Activated CD8-positive, alpha-beta memory T cell treated with anti-CD3 and anti-CD28 coated beads, Interleukin-2, amount 50 U/mL, for 24 hours (primary cell): ENCODE measurements at regions not wholly inside any gene's neighbourhood (a gene's known extent, or its start where the extent isn't known, plus 50 kb on each side); places are given as distances from the start of the nearest gene placed in this dataset.
"Not testable (repeated sequence)": the region's sequence is repeated elsewhere in the genome, so short reads cannot be mapped to it uniquely, and the experiment has no call there.

Experiments used
- DNase-seq: peaks from one replicate; pipeline ENCODE4 v3.0.0-alpha.2; 2020; ENCODE audit errors: extremely low read depth

DNA sequence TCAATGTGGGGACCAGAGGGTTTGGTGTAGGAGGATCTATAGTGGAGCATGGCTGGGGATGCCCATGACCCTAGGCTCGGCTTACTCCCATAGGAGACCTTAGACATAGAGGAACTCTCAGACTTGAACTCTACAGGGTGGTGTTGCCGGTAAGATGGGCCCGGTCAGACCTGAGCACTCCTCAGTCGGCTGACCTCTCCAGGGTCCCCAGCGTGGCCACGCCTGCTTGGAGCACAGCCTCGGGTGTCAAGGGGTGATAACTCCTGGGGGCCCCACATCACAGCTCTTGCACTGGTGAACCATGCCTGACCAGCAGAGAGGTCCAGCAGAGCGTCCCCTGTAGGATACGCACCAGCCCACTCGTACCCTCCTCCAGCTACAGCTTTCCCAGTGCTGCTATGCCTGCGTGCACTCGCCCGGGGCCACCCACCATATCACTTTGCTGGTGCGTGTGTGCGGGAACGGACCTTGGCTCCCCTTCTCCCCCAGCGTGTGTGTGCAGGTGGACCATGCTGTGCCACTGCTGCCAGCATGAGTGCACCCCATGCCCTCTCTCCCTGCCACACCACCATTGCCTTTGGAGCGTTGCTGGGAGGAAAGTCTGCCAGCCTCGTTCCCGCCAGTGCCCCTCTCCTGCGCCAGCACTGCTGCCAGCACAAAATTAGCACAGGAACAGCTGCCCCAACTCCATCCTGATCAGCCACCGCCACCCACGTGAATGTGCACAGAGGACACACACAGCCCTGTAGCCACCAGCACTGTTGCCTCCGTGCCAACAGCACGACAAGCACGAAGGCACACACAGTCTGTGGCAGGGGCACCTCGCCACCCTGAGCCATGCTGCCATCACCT lies 806.6 kb downstream of the GLUD2 start:
- no peak for DNase-seq

DNA sequence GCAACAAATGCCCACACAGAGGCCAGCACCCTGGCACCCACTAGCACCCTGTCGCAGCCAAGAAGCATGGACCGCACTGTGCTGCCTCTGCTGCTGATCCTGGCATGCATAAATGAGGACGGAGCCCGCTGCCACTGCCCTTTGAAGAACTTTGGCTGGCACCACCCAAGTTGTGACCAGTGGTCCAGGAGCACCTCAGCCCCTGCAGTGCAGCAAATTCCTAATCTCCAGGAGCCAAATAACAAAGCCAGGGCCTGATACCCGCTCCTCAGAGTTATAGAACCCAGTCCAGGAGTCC lies 807.2 kb downstream of the GLUD2 start:
- DNase-seq, result no peak

DNA sequence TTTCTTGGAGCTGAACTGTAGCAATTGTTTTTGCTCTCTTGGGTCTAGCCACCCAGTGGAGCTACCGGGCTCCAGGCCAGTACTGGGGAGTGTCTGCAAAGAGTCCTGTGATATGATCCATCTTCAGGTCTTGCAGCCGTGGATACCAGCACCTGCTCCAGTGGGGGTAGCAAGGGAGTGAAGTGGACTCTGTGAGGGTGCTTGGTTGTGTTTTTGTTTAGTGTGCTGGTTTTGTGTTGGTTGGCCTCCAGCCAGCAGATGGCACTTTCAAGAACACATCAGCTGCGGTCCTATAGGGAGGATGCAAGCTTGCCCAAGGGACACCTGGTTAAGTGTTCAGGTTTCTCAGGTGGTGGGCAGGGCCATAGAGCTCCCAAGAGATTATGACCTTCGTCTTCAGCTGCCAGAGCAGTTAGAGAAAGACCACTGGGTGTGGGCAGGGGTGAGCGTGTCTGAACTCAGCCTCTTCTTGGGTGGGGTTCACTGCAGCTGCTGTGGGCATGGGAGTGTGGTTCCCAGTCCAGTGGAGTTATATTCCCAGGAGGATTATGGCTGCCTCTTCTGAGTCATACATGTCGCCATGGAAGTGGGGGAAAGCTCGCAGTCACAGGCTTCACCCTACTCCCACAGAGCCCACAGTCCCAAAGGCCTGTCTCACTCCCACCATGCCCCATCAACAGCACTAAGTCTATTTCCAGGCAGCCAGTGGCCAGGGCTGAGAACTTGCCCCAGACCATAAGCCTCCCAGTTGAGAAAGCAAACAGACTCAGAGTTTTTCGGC lies 811.6 kb downstream of the GLUD2 start:
- no peak for DNase-seq

DNA sequence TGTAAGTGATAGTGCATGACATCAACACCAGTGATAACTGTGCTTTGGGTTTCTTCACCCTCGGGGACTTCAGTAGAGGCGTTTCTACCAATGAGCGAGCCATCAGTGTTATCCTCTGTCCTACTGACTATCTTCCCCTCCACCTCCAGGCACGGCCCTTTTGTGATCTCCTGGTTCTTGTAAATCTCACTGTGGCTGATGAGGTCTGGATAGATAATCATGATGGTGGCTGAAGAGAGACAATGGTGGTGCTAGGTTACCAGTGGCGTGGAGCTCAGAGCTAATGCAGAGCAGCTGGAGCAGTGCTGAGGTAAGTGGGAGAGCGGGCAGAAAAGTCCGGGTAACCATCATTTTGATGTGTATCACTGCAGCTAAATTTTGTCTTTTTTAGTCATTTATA lies 816.6 kb downstream of the GLUD2 start:
- no peak for DNase-seq

DNA sequence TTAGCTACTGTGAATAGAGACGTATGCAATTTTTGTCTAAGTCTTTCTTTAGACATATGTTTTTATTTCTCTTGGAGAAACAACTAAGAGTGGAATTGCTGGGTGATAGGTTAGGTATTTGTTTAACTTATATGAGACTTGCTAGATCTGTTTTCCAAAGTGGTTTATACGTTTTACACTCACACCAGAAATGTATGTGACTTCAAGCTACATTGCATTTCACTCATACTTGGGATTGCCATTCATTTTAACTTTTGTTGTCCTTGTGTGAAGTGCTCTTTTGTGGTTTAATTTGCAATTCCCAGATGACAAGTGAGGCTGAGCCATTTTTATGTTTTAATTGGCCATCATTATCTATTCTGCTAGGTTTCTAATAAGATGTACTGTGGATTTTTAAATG lies 817.2 kb downstream of the GLUD2 start:
- no peak for DNase-seq

DNA sequence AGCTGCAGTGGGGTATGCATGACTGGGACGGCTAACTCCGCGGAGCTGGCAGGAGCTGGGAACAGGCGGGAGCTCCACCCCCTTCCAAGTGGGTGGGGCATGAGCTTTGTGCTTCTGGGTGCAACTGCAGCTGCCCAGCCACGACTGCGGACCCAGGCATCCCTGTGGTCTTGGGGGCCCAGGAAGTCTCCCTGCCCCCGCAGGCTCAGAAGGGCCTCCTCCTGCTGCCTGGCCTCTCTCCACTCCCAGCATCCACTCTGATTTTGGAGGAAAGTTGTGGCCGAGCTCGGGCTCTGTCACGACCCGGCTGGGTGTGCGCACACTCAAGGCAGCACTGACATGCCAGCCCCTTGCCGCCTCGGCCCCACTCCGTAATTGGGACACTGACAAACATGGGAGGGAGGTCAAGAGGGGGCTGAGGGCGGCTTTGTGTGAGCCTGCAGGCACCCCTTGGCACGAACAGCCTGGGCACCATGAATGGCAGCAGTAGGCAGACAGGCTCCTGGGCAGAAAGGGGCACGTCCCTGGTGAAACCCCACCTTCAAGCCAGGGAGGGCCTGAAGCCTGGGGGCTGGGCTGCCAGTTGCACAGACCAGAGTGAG lies 822.6 kb downstream of the GLUD2 start:
- DNase-seq, result no peak

DNA sequence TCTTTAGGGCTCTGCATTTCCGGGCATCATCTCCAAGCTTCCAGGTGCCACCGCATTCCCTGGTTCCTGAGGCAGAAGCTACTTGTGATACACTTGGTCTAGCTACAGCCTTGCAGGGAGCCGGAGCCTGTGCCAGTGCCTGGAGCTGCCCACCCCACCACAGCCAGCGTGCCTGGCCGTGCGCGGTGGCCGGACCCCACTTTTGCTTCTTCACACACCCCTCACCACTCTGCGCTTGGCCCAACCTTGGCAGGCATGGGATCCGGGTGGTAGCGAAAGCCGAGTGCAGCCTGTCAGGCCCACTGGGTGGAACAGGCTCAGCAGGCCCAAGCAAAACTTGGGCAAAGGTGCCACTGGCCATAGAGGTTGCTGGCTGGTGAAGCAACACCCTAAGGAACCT lies 823.7 kb downstream of the GLUD2 start:
- no peak for DNase-seq

DNA sequence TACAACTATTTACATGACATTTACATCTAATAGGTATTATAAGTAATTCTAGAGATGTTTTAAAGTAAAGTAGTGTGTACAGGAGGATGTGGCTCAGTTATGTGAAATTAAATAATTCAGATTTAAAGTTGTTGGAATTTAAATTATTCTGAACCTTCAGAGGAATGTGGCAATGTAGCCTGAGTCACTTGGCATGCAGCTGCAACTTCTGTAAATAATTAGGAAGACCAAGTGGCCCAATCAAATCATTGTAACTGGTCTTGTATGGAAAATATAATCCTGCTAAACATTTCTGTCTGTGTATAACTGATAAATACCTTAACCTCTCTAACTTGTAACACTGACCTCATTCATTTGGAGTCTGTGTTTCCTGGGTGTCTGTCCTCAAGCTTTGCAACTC lies 828.9 kb downstream of the GLUD2 start:
- DNase-seq, result no peak

DNA sequence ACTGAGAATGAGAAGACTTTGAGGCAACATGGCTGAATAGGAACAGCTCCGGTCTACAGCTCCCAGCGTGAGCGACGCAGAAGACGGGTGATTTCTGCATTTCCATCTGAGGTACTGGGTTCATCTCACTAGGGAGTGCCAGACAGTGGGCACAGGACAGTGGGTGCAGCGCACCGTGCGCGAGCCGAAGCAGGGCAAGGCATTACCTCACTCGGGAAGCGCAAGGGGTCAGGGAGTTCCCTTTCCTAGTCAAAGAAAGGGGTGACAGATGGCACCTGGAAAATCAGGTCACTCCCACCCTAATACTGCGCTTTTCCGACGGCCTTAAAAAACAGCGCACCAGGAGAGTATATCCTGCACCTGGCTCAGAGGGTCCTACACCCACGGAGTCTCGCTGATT lies 829.9 kb downstream of the GLUD2 start:
- DNase-seq, result not testable (repeated sequence)

DNA sequence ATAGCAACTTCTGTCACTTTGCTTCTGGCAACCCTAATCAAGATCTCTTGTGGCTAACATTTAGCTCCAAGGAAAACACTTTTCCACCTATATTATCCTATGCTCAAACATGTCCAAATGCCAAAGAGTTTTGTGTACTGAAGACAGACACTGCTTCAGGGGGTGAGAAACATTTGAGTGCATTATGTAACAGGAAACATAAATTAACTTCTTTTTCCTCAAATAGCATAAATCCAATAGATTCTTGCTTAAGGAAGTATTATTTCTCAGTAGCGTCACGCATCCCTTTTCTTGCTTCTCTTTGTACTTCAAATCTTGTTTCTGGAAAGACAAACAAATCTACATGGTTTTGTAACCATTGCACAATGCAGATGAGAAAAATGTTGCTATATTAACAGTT lies 839.1 kb downstream of the GLUD2 start:
- DNase-seq, result no peak

DNA sequence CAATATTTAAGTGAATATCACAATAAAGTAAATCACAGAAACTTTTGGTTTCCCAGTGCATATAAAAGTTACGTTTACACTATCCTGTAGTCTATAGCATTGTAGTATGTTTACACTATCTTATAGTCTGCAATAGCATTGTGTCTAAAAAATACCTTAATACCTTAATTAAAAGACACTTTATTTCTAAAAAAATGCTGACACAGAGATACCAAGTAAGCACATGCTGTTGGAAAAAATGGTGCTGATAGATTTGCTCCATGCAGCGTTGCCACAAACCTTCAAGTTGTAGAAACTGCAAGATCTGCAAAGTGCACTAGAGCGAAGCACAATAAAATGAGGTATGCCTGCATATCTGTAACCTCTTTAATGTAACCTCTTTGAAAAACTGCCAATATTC lies 847.3 kb downstream of the GLUD2 start:
- no peak for DNase-seq

DNA sequence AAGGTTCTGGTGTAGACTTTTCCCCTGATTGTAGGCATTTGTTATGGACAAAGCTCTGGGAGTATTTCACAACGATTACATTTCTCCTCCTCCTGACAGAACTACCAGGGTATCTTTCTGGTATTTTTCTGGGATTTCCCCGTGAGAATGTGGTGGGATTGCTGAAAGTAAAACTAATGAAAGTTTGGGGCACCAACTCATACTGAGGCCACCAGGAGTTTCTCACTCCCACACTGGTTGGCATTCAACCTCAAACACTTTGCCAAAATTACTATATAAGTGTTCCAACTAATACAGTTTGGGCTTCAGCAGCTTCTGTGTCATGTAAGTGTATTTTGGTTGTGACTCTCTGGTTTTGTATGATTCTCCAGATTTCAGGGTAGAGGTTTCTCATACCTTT lies 855.1 kb downstream of the GLUD2 start:
- no peak for DNase-seq

DNA sequence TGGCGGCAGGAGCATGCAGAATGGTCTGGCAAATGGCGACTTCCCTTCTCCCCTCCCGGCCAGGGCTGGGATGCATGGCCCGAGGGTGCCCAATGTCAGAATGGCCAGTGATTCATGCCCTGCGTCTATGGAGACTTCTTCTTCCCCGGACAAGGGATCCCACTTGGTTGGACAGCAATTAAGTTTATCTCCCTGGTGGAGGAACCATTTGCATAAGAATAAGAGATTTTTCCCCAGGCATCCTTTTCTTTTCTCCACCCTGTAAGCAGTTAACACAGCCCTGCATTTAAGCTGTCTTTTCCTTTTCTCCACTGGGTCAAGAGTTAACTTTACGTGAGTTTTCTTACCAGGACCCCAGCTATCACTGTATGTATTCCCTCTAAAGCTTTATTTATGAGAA lies 856.6 kb downstream of the GLUD2 start:
- DNase-seq, result no peak

DNA sequence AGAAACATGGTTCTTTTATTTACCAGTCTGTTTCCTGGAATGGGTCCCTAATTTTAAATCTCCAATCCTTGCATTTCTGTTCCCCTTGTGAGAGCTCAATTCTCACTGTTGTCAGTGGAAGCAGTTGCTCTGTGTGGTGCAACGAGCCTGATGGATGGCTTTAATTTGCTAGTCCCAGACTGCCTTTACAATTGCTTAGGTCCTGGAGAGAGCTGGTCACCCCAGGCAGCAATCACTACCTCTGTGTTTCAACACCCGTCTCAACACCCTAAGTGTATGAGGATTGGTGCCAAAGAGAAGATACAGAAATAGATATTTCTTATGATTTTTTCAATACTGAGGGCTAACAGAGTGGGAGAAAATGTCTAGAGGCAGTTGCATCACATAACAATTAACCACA lies 873.8 kb downstream of the GLUD2 start:
- no peak for DNase-seq

DNA sequence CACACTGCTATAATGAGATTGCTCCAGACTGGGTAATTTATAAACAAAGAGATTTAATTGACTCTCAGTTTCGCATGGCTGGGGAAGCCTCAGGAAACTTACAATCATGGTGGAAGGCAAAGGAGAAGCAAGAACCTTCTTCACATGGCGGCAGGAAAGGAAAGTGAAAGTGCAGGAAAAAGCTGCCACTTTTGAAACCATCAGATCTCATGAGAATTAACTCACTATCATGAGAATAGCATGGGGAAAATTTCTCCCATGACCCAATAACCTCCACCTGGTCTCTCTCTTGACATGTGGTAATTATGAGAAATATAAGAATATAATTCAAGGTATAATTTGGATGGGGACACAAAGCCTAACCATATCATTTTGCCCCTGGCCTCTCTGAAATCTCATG lies 884.2 kb downstream of the GLUD2 start:
- no peak for DNase-seq

DNA sequence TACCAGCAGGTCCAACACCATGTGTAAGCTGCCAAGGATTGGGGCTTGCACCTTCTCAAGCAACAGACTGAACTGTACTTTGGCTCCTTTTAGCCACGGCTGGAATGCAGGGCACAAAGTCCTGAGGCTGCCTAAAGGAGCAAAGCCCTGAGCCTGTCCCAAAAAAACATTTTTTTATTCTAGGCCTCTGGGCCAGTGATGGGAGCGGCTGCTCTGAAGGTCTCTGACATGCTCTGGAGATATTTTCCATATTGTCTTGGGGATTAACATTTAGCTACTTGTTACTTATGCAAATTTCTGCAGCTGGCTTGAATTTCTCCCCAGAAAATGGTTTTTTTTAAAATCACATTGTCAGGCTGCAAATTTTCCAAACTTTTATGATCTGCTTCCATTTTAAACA lies 885.3 kb downstream of the GLUD2 start:
- no peak for DNase-seq

DNA sequence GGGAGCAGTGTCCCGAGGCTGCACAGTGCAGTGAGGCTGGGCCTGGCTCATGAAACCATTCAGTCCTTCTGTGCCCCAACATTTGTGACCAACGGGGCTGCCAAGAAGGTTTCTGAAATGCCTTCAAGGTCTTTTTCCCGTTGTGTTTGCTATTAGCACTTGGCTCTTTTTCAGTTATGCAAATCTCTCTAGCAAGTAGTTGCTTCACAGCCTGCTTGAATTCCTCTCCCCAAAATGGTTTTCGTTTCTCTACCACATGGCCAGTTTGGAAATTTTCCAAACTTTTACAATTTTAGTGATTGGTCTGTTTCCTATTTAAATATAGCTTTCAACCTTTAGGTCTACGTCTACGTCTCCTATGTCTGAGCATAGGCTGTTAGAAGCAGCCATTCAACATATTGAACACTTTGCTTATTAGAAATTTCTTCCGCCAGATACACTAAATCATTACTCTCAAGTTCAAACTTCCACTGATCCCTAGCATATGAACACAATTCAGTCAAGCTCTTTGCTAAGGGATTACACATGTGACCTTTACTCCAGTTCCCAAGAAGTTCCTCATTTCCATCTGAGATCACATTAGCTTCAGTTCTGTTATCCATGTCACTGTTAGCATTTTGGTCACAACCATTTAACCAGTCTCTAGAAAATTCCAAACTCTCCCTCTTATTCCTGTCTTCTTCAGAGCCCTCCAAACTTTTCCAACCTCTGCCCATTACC lies 901.8 kb downstream of the GLUD2 start:
- no peak for DNase-seq

DNA sequence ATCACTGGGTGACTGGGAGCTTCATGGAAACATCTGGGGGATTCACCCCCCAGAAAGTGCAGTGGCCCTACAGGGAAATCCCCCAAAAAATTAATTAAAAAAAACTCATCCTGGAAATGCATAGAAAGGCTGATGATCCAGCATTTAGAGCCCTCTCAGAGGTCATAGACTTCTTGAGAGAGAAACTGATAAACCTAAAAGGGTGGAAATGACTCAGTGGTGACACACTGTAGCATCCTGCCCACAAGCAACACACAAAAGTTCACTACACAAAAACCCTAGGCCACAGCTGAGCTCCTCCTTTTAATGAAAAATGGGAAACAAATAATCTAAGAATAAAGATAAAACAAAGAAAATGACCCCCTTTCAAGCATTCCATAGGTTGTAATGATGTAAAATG lies 911.5 kb downstream of the GLUD2 start:
- DNase-seq, result no peak

DNA sequence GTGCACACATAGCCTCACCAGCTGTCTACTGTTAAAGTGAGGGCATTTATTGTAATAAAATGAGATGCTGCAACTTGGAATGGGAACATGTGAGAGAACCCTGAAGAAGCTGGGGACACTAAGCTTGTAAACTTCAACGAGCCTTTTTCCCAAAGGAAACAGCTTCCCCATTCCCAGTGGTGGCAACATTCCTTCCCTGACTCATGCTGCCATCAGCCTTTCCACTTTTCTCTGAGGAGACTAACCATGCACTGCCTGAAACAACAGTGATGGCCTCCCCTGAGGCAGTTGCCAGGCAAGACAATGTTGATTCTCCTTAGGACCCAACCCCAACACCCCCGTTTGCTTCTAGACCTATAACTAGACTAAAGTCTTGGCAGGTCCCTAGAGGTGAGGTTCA lies 928.3 kb downstream of the GLUD2 start:
- no peak for DNase-seq

DNA sequence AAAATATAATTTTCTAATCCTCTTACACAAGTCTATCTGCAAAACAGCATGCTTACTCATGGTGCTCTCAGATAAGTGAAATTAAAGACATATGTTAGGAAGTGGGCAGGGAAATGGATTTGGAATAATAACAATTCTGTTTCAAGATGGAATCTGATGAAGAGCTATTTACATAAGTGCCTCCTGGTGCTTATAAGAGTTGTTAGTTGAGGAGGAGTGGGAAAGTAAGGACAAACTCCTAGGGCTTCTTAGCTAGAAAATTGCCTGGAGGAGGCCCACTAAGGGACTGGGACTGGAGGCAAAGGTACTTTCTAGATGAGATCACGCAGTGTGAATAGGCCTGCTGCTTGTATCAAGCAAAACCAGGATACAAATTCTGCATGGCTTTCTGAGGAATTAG lies 939.8 kb downstream of the GLUD2 start:
- no peak for DNase-seq

DNA sequence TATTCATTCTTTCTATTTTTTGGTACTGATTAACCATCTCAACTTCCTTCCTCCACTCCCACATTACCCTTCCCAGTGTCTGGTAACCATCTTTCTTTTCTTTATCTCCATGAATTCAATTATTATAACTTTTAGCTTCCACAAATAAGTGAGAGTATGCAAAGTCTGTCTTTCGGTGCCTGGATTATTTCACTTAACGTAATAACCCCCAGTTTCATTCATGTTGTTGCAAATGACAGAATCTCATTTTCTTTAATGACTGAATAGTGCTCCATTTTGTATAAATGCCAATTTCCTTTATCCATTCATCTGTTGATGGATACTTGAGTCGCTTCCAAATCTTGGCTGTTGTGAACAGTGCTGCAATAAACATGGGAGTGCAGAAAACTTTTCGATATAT lies 940.4 kb downstream of the GLUD2 start:
- DNase-seq, result no peak

DNA sequence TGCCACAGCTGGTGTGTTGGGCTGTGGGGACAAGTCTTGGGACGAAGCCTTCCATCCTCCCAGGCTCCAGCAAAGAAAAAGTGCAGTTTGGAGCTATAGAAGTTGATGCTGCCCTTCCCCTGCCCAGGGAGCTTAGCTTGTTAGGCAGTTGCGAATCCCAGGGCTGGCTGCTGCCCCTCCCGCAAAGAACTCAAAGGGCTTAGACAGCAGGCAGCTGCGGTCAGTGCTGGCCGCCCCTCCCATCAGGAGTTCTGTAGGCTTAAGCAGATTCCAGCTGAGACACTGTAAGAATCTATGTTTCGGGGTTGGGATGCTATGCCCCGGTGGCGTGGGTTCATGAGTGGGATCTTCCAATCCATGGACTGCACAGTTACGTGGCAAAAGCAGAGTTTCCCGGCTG lies 956.7 kb downstream of the GLUD2 start:
- DNase-seq, result no peak

DNA sequence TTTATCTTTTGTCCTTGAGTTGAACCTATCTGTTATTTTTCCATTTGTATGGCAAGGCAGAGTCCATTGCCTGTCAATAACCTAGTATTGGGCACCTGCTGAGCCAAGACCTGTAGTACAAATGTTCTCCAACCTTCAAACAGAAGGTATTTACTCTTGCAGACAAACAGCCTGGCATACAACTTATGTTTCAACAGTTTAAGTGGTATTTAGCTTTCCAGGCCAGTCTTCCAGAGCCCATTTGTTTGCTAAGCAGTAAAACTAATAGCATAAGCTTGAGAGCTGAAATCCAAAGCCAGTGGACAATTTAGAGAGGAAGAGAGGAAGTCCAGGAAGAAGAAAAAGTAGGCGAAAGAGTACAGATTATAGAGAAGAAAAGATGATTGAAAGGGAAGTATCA lies 979.3 kb downstream of the GLUD2 start:
- no peak for DNase-seq
